T-helper 1 cell treated with Interleukin-12 subunit alpha and Interleukin-12 subunit beta and Interleukin-4 antibody, amounts not matched to agents 30 ng/mL and 1 ng/mL, for 36 hours (primary cell): ENCODE measurements at regions not wholly inside any gene's neighbourhood (a gene's known extent, or its start where the extent isn't known, plus 50 kb on each side); places are given as distances from the start of the nearest gene placed in this dataset.
"Not testable (repeated sequence)": the region's sequence is repeated elsewhere in the genome, so short reads cannot be mapped to it uniquely, and the experiment has no call there.

Experiments
- intact Hi-C: fragments of 100-400 bp; cut with micrococcal nuclease; formaldehyde crosslinking; loops from one replicate; pipeline ENCODE4 v1.15.1; 2024

DNA sequence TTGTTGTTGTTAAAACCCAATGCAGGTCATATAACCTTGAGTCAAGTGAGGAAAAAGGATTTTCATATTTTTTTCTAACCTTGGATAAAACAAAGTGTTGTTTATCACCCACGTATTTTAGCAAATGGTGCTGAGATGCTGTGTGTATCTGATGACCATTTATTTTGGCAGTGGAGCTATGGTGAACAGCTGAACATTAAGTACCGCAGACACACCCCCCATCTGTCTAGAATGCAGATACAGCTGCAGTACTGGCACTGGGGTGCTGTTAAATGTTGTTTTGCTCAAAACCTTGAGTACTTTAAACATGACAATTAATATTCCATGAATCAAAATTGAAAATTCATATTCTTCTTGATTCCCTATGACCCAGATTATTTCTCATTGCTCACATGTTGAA lies 773.3 kb upstream of the SLC39A10 start:
- intact Hi-C loops: no loop called here

DNA sequence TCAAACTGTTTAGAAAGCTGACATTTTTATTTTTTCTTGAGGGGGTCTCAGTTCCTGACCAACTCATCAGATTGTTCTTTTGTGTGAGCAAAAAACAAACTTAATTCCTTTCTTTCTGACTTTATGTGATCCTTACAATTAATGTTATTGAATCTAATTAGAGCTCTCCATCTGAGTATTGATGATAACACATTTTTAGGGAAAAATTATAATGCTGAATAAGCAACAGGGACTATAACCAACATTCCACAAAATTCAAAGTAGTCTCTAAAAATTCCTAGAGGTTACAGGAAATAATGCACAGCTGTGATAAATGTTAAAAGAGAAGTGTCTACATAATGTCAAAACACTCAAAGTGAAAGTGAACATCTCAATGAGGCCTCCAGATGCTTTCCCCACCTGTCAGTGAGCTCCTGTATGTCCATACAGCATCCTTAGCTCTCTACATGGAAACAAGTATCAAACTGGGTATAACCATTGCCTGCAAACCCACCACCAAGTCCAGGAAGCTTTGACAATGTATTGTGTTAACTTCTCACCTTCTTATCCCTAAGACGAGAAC lies 786.0 kb upstream of the SLC39A10 start:
- intact Hi-C loops: loop anchor here (5.0 kb wide), 1 partner anchor 441 kb away; no protein-coding TSS in a partner anchor

DNA sequence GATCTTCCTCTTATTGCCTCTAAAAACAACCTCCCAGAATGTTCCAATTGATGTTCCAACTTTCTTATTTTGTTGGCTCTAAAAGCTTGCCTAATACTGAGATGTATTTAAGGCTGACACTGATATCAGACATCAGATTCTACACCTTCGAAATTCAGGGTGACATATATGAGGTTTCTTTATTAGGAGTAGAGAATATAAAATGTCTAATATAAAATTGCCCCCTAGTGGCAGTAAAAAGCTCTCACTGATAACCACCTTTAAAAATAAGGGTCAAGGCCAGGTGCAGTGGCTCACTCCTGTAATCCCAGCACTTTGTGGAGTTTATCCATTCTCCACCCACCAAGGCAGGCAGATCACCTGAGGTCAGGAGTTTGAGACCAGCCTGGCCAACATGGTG lies 789.7 kb upstream of the SLC39A10 start:
- intact Hi-C loops: loop anchor here (2.0 kb wide), 1 partner anchor 1199 kb away; no protein-coding TSS in a partner anchor

DNA sequence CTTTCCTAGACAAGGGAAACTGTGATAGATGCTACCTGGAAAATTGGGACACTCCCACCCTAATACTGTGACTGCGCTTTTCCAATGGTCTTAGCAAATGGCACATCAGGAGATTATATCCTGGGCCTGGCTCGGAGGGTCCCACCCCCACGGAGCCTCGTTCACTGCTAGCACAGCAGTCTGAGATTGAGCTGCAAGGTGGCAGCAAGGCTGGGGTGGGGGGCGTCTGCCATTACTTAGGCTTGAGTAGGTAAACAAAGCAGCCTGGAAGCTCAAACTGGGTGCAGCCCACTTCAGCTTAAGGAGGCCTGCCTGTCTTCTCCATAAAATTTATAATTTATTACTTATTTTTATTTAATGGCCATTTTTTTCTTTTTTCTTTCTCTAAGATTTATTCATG lies 802.1 kb upstream of the SLC39A10 start:
- intact Hi-C loops: no loop called here

DNA sequence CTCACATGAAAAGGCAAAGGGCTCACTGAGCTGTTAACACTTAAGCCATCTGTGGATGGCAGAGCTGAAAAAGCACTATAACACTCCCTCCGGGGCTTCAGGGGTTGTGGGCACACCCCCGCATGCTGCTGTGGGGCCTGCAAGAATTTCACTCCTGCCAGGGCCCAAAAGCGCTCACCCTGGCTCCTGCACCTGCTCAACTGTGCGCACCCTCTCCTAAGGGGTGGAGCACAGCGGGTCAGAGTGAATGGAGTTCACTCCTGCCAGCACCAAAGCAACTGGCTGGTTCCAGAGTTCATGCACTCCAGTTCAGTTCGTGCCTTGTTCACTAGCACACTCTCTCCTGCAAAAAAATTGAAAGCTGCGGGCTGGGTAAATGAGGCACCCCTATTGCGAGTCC lies 814.2 kb upstream of the SLC39A10 start:
- intact Hi-C loops: no loop called here

DNA sequence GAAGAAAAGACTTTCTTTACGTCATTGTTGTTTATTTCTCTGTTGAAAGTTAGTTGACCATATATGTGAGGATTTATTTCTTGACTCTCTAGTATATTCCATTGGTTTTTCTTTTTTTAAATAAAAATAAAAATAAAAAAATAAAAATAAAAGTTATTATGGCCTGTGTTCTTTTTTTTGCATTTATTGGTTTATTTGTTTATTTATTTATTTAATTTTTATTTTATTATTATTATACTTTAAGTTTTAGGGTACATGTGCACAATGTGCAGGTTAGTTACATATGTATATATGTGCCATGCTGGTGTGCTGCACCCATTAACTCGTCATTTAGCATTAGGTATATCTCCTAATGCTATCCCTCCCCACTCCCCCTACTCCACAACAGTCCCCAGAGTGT lies 822.7 kb upstream of the SLC39A10 start:
- intact Hi-C loops: not testable (repeated sequence)

DNA sequence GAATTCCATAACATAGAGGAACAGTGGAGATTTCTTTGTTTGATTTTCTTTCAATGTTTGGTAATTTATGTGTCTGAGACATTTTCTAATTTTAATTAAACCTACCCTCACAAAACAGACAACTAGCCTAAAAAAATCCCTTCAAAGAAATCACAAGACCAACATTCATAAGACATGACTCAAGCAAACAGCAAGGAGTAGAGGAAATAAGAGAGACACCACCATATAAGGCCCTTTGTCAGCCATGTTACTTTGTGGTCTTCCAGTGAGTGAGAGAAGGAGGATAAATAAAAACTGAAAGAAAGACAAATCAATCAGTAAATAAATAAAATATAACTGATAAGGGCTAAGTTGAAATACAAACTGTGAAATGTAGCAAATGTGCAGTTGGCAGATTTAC lies 830.8 kb upstream of the SLC39A10 start:
- intact Hi-C loops: no loop called here

DNA sequence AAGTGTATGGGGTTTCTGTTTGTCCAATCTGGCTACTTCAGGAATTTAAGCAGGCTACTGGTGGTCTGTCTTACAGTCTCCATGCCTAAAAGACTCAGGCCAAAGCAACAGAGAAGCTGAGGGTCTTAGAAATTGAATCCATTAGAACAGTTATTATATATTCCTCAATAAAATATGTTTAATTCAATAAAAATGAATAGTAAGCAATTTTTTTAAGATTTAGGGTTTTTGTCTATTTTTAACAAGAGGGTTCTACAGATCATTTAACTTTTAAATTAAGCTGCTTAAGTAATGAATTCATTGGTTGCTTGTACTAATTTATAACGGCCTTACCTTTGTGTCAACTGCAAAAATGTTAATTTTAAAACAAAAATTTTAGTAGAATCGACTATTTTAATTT lies 832.6 kb upstream of the SLC39A10 start:
- intact Hi-C loops: no loop called here

DNA sequence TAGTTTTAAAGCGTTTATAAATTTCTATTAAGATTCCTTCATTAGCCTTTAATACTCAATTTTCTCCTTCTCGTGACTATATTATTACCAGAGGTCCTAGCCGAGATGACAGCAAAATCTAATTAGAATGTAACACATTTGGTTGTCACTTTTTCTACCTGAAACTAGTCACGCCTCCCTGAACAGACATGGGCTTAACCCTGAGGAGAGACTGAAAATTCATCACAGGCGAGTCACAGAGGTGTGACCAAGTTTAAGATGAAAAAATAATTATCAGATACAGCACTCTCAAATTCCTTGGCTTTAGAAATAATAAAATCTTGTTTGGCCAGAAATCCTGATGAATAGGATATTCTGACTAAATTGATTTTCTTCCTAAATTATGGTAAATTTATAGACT lies 834.4 kb upstream of the SLC39A10 start:
- intact Hi-C loops: no loop called here

DNA sequence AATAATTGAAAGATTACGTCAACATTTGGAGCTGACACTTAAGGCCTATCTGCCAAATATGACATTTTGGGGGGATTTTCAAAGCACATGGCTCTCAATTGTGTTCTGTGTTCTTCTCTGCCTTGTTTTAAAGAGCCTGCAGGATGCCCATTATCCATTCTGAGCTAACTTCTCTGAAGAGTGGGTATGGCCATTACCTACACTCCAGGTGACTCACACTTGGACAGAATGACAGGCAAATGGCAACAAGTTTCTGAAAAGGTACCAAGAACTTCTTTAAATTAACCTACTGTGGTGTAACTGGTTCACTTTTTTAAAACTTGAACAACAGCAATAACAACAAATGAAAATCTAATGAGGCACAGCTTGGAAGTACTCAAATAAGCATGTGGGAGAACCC lies 834.9 kb upstream of the SLC39A10 start:
- intact Hi-C loops: no loop called here

DNA sequence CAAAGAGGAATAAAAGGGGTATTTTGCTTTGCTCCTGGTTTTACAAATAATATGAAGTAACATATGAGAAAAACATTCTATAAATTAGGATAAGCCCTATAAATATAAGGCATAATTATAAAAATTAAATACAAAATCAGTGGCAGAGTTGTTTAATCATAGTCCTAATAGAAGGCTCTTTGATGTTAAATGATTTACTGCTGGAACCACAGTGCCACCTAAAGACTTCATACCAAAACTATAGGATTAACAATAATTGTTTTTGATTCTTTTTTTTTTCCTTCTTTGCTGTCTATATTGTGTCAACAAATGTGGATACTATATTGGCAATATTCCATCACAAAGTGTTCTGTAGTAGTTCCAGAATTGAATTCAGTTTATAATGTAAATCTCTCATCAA lies 837.7 kb upstream of the SLC39A10 start:
- intact Hi-C loops: no loop called here

DNA sequence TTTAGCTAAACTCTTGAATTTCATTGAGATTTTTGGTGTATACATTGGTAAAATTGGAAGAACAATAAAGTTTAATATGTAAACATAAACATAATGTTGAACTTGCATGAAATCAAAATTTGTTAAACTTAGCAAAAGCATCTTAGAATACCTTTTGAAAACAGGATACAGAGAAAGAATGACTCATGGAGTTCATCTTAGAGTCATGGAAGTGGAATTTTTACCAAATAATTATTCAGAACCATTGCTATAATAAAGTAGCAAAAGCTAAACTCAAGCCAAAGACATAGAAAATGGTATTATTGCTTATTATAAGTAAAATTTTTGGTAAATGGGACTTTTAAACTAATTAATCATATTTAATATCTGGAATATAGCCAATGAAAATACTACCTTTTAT lies 841.6 kb upstream of the SLC39A10 start:
- intact Hi-C loops: no loop called here

DNA sequence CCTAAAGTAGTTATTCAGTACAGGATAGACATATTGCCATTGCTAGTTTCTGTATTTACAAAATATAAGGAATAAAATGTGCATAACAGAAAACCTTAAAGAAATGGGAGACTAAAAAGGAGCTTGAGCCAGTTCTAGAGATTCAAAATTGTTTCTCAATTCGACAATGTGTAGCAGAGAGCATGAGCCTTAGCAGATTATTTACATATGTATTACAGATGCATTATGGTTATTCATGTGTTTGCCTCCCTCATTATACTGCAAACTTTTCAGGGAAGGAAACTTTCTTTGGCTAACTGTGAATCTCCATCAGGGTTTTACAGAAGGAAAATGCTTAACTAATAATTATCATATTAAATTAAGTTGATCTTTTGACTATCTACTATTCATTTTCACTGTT lies 854.4 kb upstream of the SLC39A10 start:
- intact Hi-C loops: no loop called here

DNA sequence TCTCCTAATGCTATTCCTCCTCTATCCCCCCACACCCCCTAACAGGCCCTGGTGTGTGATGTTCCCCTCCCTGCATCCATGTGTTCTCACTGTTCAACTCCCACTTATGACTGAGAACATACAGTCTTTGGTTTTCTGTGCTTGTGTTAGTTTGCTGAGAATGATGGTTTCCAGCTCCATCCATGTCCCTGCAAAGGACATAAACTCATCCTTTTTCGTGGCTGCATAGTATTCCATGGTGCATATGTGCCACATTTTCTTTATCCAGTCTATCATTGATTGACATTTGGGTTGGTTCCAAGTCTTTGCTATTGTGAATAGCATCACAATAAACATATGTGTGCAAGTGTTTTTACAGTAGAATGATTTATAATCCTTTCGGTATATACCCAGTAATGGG lies 870.0 kb upstream of the SLC39A10 start:
- intact Hi-C loops: not testable (repeated sequence)

DNA sequence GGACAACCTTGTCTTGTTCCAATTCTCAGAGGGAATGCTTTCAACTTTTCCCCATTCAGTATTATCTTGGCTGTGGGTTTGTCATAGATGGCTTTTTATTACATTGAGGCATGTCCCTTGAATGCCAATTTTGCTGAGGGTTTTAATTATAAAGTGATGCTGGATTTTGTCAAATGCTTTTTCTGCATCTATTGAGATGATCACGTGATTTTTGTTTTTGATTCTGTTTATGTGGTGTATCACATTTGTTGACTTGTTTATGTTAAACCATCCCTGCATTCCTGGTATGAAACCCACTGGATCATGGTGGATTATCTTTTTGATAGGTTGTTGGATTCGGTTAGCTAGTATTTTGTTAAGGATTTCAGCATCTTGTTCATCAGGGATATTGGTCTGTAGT lies 885.6 kb upstream of the SLC39A10 start:
- intact Hi-C loops: not testable (repeated sequence)

DNA sequence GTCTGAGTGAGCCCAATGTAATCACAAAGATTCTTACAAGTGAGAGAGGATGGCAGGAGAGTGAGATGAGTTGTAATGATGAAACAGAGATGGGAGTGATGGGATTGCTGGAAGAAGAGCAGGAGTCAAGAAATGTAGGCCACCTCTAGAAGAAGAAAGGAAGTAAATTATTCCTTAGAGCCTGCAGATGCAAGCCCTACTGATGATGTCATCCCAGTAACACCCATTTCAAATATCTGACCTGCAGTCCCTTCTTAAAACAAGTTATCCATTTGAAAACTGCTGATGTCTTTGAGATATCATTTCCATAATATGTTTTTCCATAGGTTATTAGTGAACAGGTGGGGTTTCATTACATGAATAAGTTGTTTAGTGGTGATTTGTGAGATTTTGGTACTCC lies 888.0 kb upstream of the SLC39A10 start:
- intact Hi-C loops: no loop called here

DNA sequence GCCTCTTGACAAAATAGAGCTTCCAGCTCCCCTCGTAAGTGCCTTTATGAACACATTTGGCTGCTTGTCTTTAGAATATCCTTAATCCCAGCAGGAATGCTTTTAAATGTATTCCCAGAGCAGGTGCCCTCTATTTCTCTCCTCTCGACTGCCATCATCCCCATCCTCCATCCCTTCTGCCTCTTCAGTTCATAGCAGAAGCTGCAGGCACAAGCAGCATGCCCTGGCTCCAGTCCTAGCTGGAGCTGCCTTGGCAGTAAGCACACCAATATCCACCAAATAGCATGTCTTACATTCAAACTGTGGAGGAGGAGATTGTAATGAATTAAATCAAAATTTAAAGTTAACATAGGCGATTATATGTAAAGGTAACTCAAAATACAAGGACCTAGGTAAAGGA lies 891.3 kb upstream of the SLC39A10 start:
- intact Hi-C loops: no loop called here

DNA sequence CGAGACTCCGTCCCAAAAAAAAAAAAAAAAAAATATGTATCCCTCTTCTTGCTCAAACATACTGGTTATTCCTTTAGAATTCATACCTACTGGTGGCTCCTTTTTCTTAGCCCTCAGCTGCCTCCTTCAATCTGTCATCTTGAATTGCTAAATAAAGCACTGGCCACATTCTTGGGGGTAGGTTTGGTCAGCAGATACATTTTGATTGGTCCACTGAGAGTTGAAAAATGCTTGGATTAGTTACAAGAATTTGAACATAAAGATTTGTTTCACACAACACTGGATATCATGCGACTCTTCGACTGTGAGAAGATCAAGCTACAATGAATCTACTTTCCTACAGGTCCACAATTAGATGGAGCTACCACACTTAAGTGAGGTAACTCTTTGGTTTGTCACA lies 906.1 kb upstream of the SLC39A10 start:
- intact Hi-C loops: no loop called here

DNA sequence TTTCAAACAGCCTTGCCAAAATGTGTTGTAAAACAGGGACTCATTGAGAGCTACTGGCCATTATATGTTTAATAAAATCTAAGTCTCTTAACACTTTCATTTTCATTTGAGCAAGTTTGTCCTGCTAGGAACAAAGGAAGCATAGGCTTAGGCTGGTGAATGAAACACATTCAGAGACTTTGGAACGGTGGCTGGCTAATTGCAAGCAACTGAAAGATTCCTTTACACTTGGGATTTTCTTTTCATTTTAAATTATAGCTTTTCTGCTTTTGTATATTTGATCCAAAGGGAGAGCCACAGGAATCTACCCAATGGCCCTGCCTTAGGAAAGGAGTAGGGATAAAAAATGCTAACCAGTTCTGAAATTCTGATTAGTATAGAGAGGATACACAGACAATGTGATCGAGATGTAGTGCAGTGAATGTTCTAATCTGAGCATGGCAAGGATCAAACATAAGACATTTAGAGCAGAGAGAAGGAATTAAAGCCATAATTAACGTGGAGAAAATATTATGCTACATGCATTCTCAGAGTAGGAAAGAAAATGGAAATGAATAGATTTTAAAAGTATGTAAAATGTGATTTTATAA lies 911.4 kb upstream of the SLC39A10 start:
- intact Hi-C loops: no loop called here

DNA sequence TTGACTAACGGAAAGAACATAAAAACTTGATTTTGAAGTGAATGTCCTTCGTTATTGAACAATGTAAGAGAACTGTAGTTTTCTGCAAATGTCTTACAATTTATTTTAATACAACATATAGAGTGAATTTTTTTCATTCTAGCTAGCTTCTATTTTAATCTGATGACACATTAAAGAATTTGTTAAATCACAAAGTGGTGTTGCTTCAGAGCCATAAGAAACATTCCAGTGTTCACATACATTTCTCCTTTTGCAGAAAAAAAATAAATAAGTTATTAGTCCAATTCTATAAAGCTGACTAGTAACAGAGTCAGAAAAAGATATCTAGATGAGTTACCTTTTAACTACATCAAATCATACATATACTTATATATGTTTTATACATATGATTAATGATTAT lies 914.3 kb upstream of the SLC39A10 start:
- intact Hi-C loops: no loop called here

DNA sequence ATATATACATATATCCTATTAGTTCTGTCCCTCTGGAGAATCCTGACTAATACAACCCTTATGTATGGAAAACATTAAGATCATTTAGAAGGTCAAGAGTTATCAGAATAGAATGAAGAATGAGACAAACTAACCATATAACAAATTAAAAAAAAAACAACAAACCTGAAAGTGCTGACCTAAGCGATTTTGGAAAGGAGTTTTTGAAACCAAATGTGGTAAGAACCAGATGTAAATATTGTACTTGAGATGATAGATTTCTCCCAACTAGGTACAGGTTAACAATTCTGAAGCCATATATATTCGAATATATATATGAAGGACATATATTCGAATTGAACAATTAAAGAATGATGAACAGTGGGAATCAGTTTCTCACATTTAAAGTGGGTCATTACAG lies 917.8 kb upstream of the SLC39A10 start:
- intact Hi-C loops: no loop called here

DNA sequence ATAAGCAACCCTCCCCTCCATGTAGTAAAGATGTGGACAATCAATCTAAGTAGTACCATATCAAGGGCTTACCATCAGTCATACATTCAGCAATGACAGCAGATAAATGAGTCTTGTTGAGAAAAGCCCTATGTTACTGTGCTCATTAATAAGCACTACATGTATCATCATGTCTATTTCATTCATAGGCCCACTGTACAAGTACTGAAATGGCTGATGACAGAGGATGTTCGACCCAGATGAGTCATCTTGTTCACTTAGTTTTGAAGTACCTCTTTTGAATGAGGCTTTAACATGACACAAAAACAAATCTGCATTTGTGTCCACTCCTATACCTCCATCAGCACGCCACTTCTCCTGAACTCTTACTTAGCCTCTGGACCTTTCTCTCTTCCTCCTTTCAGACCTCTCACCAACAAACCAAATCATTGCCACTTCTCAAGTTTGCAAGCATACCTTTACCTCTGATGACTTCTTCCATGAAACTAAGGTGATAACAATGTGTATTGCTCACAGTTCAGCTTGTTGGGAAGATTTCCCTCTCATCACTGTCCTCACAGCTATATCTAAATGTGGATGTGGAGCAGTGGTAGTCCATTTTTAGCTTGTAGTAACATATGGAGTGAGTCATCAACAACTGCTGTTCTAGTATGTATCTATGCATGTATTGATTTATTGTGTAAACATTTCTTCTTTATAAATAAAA lies 921.0 kb upstream of the SLC39A10 start:
- intact Hi-C loops: no loop called here

DNA sequence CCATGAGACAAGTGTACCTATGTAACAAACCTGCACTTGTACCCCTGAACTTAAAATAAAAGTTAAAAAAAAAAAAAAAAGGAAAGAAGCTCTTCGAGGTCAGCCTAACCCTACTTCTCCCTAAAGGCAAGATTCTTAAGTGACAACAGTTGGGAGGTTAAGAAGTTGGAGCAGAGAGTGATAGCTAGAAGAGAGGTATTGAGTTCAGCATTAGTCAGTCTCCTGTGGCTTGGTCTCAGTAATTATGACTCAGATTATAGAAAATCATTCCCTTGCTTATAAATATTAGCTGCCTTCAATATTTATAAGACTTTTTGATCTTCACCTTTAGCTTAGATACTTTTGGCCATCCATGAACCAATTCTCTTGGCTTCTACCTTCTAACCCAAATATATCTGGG lies 926.8 kb upstream of the SLC39A10 start:
- intact Hi-C loops: no loop called here
